GM06990 (cell line): ENCODE measurements at regions not wholly inside any gene's neighbourhood (a gene's known extent, or its start where the extent isn't known, plus 50 kb on each side); places are given as distances from the start of the nearest gene placed in this dataset.

Source experiments
- DNase-seq: peaks from one replicate; pipeline ENCODE4 v3.0.0-alpha.2; 2011; ENCODE audit not compliant: insufficient read length; ENCODE audit errors: extremely low read depth
- H3K27me3 ChIP-seq: replicated peaks from 2 replicates; pipeline ENCODE4 v1.6.0; 2011; ENCODE audit warnings: low read length; ENCODE audit not compliant: control insufficient read depth, insufficient read depth
- H3K36me3 ChIP-seq: 2 replicates; pipeline ENCODE4 v1.5.1; 2011; ENCODE audit warnings: low read length; ENCODE audit not compliant: control insufficient read depth, insufficient read depth
- H3K4me3 ChIP-seq: replicated peaks from 2 replicates; pipeline ENCODE4 v1.5.1; 2011; ENCODE audit warnings: low read depth, mild to moderate bottlenecking, control low read depth, low read length
- CTCF ChIP-seq: IDR thresholded peaks from 2 replicates; pipeline ENCODE4 v1.5.1; 2011; ENCODE audit warnings: low read length, control low read depth, mild to moderate bottlenecking, inconsistent platforms; ENCODE audit not compliant: insufficient read depth, poor library complexity, severe bottlenecking

- peak overlapping the region; percentile 91 for H3K4me3 ChIP-seq
- H3K27me3 ChIP-seq = no peaks in the 10 kb centered on the region
- no peak for DNase-seq
- H3K36me3 ChIP-seq = peaks cover 15% of the 10 kb centered on the region
- TF ChIP-seq CTCF = no peak
These were observed 60.4 kb upstream of the SLC1A4 start for GRCh38 chr2:64928813-64929212.

GRCh38 chr2:64929333-64929732, 59.9 kb upstream of the SLC1A4 start:
- no peak for TF ChIP-seq CTCF
- Histone ChIP-seq H3K27me3 (no peaks in the 10 kb centered on the region), H3K36me3 (peaks cover 10% of the 10 kb centered on the region), H3K4me3 (peak overlapping the region; percentile 91)
- no peak for DNase-seq

- DNase-seq = no peak
- H3K27me3 ChIP-seq = no peaks in the 10 kb centered on the region
- peak overlapping the region; percentile 91 for H3K4me3 ChIP-seq
- no peak for TF ChIP-seq CTCF
- H3K36me3 ChIP-seq = peaks cover 7% of the 10 kb centered on the region
These were observed 58.9 kb upstream of the SLC1A4 start for GRCh38 chr2:64930258-64930671.

- Histone ChIP-seq H3K36me3 (peaks cover 5% of the 10 kb centered on the region), H3K4me3 (peak overlapping the region; percentile 91), H3K27me3 (no peaks in the 10 kb centered on the region)
- no peak for DNase-seq
- no peak for TF ChIP-seq CTCF
These were observed 57.7 kb upstream of the SLC1A4 start for GRCh38 chr2:64931246-64932115.

- TF ChIP-seq CTCF = no peak
- Histone ChIP-seq H3K4me3 (peak overlapping the region; percentile 91), H3K27me3 (no peaks in the 10 kb centered on the region), H3K36me3 (peaks cover 5% of the 10 kb centered on the region)
- DNase-seq = no peak
These were observed 57.2 kb upstream of the SLC1A4 start for GRCh38 chr2:64932116-64932370.
